ENCODE measurements at regions not wholly inside any gene's neighbourhood (a gene's known extent, or its start where the extent isn't known, plus 50 kb on each side); places are given as distances from the start of the nearest gene placed in this dataset.
"Not testable (repeated sequence)": the region's sequence is repeated elsewhere in the genome, so short reads cannot be mapped to it uniquely, and the experiment has no call there.

GRCh38 chr16:46382079-46382478 lies 239.1 kb downstream of the SHCBP1 start:
- H3K4me1 Mint-ChIP-seq (ENCODE audit: low read depth); DNase-seq (ENCODE audit: low spot score); H3K27ac Mint-ChIP-seq; H3K36me3 Mint-ChIP-seq (ENCODE audit: low read depth); H3K27me3 Mint-ChIP-seq (ENCODE audit: low read depth); H3K4me3 Mint-ChIP-seq: not testable (repeated sequence)
- H3K9me3 Mint-ChIP-seq = peaks cover 12% of the 10 kb centered on the region

DNA sequence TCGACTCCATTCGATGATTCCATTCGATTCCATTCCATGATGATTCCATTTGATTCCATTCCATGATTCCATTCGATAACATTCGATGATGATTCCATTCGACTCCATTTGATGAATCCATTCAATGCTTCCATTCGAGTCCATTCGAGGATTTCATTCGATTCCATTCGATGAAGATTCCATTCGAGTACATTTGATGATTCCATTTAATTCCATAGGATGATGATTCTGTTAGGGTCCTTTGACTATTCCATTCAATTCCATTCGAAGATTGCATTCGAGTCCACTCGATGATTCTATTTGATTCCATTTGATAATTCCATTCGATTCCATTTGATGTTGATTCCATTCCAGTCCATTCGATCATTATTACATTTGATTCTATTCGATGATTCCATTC lies 239.8 kb downstream of the SHCBP1 start:
- not testable (repeated sequence) for H3K36me3 Mint-ChIP-seq (ENCODE audit: low read depth); H3K27ac Mint-ChIP-seq; H3K27me3 Mint-ChIP-seq (ENCODE audit: low read depth); DNase-seq (ENCODE audit: low spot score); H3K4me3 Mint-ChIP-seq; H3K4me1 Mint-ChIP-seq (ENCODE audit: low read depth); H3K9me3 Mint-ChIP-seq
